ENCODE measurements at regions not wholly inside any gene's neighbourhood (a gene's known extent, or its start where the extent isn't known, plus 50 kb on each side); places are given as distances from the start of the nearest gene placed in this dataset.
"Not testable (repeated sequence)": the region's sequence is repeated elsewhere in the genome, so short reads cannot be mapped to it uniquely, and the experiment has no call there.

DNA sequence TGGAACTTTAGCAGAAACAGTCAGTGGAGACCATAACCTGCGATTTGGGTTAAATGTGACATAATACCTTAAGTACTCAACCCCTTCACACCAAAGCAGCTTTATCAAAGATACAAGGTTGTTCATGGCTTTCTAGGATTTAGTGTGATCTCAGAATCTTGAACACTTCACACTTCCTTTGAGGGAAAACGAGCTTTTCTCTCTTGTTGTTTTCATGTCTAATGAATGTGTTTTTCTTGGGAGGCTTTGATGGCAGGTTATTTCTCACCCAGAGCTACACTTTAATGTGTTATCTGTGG, 437.0 kb downstream of the TMEM232 start:
- no peak overlapping the region for H3K4me3 ChIP-seq (ENCODE audit: low read depth, low read length)
- no peak for DNase-seq (ENCODE audit: low read depth)
- TF ChIP-seq, protein P1, sequence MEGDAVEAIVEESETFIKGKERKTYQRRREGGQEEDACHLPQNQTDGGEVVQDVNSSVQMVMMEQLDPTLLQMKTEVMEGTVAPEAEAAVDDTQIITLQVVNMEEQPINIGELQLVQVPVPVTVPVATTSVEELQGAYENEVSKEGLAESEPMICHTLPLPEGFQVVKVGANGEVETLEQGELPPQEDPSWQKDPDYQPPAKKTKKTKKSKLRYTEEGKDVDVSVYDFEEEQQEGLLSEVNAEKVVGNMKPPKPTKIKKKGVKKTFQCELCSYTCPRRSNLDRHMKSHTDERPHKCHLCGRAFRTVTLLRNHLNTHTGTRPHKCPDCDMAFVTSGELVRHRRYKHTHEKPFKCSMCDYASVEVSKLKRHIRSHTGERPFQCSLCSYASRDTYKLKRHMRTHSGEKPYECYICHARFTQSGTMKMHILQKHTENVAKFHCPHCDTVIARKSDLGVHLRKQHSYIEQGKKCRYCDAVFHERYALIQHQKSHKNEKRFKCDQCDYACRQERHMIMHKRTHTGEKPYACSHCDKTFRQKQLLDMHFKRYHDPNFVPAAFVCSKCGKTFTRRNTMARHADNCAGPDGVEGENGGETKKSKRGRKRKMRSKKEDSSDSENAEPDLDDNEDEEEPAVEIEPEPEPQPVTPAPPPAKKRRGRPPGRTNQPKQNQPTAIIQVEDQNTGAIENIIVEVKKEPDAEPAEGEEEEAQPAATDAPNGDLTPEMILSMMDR (IDR thresholded peaks at IDR 0.05; ENCODE audit: insufficient read depth, low read depth, low read length): no peak

DNA sequence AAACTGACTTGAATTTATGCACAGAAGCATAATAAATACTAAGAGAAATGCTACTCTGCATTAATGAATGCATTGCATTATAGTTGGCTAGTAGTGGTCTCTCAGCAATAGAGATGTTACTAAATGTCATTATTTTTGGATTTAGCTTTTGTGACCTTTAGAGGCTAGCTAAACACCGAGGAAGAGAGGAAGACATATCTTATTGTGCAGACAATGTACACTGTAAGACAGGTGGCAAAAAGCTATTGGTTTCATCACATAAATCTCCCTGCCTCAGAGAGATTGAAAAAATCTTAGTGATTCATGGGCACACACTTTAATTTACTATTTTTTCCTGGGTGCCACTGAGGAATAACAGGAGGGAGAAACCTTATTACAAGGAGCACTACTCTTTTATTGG, 435.9 kb downstream of the TMEM232 start:
- no peak for DNase-seq (ENCODE audit: low read depth)
- TF ChIP-seq, protein P1 (IDR thresholded peaks at IDR 0.05; ENCODE audit: insufficient read depth, low read depth, low read length): no peak
- no peak overlapping the region for H3K4me3 ChIP-seq (ENCODE audit: low read depth, low read length)

DNA sequence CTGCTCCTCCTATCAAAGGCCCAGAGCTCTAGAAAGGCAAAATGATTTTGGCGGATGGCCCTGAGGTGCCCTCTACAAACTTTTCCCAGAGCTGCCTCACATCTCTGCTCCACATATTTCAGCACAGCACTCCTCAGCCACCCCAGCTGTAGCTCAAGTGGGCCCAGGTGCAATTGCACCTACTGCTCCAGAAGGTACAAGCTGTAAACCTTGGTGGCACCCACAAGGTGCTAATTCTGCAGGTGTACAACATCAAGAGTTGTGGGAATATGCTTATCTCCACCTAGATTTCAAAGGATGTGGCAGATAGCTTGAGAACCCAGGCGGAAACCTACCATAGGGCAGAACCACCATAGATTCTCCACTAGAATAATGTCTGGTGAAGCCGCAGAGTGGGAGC, 432.2 kb downstream of the TMEM232 start:
- TF ChIP-seq, protein P1 (IDR thresholded peaks at IDR 0.05; ENCODE audit: insufficient read depth, low read depth, low read length): no peak
- no peak for DNase-seq (ENCODE audit: low read depth)
- H3K4me3 ChIP-seq (ENCODE audit: low read depth, low read length): no peak overlapping the region

DNA sequence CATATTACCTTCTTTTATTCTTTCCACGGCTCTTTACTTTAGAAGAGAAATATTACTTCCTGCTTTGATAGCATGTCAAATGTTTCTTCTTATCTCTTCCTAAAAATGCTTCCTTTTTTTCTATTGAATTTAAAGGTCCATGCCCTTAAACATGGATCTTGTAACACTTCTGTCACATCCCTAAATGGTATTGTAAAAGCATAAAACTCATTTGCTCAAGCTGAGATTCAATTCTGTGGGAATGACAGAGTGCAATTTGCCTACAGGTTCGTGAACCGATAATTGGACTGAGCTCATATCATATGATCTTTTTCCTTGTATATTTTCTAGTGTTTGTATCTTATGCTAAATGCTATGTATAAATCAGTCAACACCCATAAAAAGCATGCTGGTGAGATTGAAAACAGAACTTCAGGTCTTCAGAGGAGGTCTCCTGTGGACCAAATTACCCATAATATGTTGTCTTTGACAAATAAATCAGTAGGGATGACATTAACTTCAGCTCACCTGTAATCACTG, 429.3 kb downstream of the TMEM232 start:
- TF ChIP-seq, protein P1 (IDR thresholded peaks at IDR 0.05; ENCODE audit: insufficient read depth, low read depth, low read length): no peak
- H3K4me3 ChIP-seq (ENCODE audit: low read depth, low read length): no peak overlapping the region
- DNase-seq (ENCODE audit: low read depth): no peak

DNA sequence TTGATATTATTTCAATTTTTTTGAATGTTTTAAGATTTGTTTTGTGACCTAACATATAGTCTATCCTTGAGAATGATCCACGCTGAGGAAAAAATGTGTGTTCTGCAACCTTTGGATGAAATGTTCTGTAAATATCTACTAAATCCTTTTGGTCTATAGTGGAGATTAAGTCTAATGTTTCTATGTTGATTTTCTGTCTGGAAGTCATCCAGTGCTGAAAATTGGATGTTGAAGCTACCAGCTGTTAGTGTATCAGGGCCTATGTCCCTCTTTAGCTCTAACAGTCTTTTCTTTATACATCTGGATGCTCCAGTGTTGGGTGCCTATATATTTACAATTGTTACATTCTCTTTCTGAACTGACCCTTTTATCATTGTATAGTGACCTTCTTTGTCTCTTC, 422.3 kb downstream of the TMEM232 start:
- no peak for DNase-seq (ENCODE audit: low read depth)
- TF ChIP-seq, protein P1 (IDR thresholded peaks at IDR 0.05; ENCODE audit: insufficient read depth, low read depth, low read length): no peak
- H3K4me3 ChIP-seq (ENCODE audit: low read depth, low read length): no peak overlapping the region

DNA sequence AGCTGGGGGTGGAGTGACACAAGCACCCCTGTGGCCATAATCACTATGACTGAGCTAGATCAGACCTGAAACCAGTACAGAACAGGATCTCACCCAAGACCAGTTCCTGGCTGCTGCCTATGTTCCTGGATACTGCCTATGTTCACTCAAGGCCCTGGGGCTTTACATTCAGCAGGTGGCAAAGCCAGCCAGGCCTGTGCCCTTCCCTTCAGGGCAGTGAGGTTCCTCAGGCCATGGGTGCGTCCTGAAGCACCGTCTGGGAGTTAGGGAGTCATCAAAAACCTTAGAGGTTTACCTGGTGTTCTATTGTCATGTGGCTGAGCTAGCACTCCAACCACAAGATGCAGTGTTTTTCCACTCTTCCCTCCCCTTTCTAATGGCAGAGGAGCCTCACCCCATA, 419.8 kb downstream of the TMEM232 start:
- H3K4me3 ChIP-seq (ENCODE audit: low read depth, low read length): no peak overlapping the region
- TF ChIP-seq, protein P1 (IDR thresholded peaks at IDR 0.05; ENCODE audit: insufficient read depth, low read depth, low read length): no peak
- DNase-seq (ENCODE audit: low read depth): no peak

DNA sequence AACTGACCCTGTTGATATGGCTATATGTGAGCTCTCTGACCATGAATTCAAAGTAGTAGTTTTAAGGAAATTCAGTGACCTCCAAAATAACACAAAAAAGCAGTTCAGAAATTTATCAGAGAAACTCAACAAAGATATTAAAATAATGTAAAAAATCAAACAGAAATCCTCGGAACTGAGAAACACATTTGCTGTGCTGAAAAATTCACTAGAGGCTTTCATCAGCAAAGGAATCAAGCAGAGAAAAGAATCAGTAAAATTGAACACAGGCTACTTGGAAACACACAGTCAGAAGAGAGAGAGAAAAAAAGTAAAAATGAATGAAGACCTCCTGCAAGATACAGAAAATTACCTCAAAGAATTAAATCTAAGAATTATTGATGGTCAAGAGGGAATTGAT, 417.2 kb downstream of the TMEM232 start:
- no peak overlapping the region for H3K4me3 ChIP-seq (ENCODE audit: low read depth, low read length)
- DNase-seq (ENCODE audit: low read depth): no peak
- TF ChIP-seq, protein P1 (IDR thresholded peaks at IDR 0.05; ENCODE audit: insufficient read depth, low read depth, low read length): no peak

DNA sequence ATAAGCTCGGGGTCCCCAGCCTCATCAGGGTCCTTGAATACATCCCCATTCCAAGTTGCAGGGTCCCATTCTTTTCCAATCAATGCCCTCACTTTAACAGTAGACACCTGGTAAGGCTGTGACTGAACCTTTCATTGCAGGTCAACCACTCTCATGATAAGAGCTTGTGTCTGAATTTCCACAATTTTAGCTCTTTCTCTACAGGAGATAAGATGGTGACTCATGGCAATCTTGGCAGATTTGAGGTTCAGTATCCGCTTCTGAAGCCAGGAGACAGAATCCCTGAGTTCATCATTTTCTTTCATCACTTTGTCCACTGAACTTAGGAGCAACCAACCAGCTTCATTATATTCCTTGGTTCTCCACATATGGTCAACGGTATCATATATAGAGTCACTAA, 409.9 kb downstream of the TMEM232 start:
- H3K4me3 ChIP-seq (ENCODE audit: low read depth, low read length); DNase-seq (ENCODE audit: low read depth): not testable (repeated sequence)

Data from fibroblast of villous mesenchyme (primary cell).